GM19395 (cell line): ENCODE measurements at regions not wholly inside any gene's neighbourhood (a gene's known extent, or its start where the extent isn't known, plus 50 kb on each side); places are given as distances from the start of the nearest gene placed in this dataset.

Source experiments
- ATAC-seq: cut with Tn5 transposase; IDR thresholded peaks from one replicate; pipeline ENCODE4 v1.9.1; 2021; ENCODE audit warnings: mild to moderate bottlenecking, moderate library complexity; ENCODE audit not compliant: unreplicated experiment

DNA sequence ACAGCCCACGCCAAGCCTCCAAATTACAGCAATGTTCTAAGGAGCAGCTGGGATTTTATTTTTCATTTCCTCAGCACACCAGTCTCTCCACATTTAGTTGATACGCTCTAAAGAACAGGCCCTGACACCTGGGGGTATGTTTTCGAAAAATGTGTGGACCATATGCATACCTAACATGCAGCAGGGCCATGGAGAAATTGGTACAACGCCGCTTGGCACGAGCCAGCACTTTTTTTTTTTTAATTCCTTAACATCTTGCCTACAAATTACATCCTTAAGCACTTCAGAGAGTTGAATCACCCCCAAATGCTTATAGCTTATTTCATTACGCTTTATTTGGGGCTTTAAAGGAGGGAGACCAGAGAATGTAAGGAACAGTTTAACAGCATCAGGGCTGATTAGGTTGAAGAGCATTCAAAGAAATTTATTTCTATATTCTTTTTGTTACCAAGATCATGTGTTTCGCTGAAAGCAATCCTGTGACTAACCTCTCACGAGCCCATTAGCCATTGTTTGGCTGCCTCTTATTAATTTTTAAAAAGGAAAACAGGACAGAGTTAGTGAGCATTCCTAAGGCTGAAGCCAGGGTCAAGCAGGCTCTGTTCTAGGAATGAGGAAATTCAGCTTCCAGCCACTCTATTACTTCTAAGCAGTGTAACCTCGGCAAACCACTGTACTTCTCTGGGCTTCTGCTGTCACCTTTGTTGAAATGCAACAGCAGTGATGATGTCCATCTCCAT lies 173.8 kb downstream of the ACTL7B start:
- ATAC-seq, result no peak

DNA sequence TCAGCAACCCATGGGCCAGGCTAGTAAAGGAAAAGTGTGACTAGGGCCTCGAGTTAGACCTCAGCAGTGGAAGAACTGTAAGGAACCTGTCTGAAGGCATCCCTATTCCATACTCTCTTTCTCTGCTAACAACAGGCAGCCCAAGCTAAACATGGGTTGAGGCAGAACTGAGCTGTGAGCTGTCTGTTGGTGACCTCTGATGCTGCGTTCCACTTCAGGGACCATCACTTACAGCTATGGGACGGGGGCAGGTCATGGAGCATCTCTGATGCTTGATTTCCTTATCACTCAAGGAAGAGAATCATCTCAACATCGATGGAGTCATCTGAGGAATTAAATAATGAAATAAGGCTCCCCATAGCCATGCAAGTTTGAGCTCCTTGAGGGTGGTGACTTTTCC lies 174.8 kb downstream of the ACTL7B start:
- no peak for ATAC-seq

- no peak for ATAC-seq
These were observed 178.0 kb downstream of the ACTL7B start for GRCh38 chr9:108677776-108678175.

- ATAC-seq, result no peak
These were observed 179.4 kb downstream of the ACTL7B start for GRCh38 chr9:108676355-108676754.

GRCh38 chr9:108675708-108676107 lies 180.1 kb downstream of the ACTL7B start:
- ATAC-seq, result no peak

GRCh38 chr9:108674766-108675530 lies 180.8 kb downstream of the ACTL7B start:
- ATAC-seq, result no peak

GRCh38 chr9:108673386-108673785 lies 182.4 kb downstream of the ACTL7B start:
- no peak for ATAC-seq

GRCh38 chr9:108672475-108673190 lies 183.2 kb downstream of the ACTL7B start:
- ATAC-seq, result no peak

GRCh38 chr9:108671794-108672193 lies 184.0 kb downstream of the ACTL7B start:
- ATAC-seq, result no peak

GRCh38 chr9:108671176-108671575 lies 184.6 kb downstream of the ACTL7B start:
- ATAC-seq, result no peak

DNA sequence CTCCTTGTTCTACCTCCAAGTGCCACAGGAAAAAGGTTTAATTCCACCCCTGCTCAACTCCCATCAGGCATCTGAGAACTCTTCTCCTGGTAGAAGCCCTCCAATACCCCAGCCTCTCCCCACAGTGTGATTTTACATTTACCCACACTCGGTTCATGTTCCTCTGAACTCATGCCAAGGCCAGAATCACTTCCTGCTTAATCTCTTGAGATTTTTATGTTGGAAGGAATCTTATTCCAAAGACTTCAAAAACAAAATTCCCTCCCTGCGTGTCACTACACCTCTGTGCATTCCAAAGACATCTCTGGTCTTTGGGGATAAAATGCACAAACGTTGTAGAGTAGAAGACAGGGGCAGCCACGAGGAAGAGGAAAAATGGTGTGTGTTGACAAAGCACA lies 186.8 kb downstream of the ACTL7B start:
- no peak for ATAC-seq

GRCh38 chr9:108668191-108668937 lies 187.4 kb downstream of the ACTL7B start:
- ATAC-seq, result no peak

GRCh38 chr9:108666240-108666784 lies 189.5 kb downstream of the ACTL7B start:
- ATAC-seq, result no peak

- no peak for ATAC-seq
These were observed 190.1 kb downstream of the ACTL7B start for GRCh38 chr9:108665521-108666239.

GRCh38 chr9:108664309-108665255 lies 191.2 kb downstream of the ACTL7B start:
- ATAC-seq, result no peak

DNA sequence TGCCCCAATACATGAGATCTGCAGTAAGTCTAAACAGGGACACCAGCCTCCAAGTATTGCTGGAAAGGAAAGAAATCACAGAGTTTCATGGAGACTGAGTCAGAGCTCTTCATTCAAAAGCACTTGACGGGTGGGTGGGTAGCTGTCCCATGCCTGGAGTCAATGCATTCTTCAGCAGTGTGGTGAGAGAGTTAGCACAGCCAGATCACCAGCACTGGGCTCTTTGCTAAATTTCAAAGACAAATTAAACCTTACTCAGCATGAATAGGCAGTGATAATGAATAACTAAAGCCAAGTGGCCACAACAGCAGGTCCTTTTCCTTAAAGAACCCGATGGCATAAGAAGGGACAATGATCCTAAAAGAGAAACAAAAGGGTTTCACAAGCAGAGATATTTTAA lies 192.4 kb downstream of the ACTL7B start:
- no peak for ATAC-seq

DNA sequence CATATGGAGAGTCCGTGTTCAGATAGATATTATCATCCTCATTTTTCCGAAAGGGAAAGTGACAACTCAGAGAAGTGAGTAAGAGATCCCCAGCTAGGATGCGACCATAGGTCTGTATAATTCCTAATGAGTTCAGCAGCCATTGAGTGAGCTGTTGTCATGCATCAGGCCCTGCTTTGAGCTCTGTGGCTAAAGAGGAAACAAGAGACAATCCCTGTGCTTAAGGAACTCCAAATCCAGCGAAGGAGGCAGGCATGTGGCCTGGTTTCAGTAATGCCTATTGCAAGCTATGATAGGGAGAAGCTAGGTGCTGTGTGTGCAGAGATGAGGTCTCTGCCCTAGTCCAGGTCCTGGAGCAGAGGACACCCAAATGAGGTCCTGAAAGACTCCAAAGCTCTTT lies 192.8 kb downstream of the ACTL7B start:
- no peak for ATAC-seq

- no peak for ATAC-seq
These were observed 193.5 kb downstream of the ACTL7B start for GRCh38 chr9:108662091-108662875.
